ENCODE measurements at regions not wholly inside any gene's neighbourhood (a gene's known extent, or its start where the extent isn't known, plus 50 kb on each side); places are given as distances from the start of the nearest gene placed in this dataset.

DNA sequence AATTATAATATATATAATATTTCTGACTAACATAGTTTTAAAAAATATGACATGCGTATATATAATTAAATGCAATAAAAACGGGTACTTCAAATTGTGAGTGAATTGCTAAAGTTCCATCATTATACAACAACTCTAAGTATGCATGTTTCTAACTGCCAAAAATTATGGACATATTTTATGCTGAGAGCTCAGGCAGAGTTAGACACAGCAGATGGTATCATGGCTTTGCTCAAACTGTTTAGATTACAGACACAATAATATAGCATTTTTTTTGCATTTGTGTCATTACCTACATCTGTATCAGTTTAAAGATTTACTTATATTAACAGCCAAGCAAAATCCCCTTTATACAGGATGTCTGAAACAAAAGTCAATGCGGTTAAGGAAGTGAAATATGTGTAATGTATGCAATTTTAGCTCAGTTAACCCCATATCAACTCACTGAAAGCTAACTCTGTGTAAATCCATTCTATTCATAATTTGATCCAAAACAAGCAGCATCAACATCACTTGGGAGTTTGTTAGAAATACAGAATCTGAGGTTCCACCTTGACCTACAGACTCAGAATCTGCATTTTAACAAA is 119.1 kb upstream of the CNKSR2 start:
- no peak overlapping the region for H3K9ac ChIP-seq (ENCODE audit: insufficient read depth, low read length)
- H3K79me2 ChIP-seq (ENCODE audit: control insufficient read depth, insufficient read depth, low read length), result no peaks in the 10 kb centered on the region
- H3K4me2 ChIP-seq (ENCODE audit: extremely low read depth, insufficient read depth, low read length), result no peak overlapping the region
- DNase-seq (ENCODE audit: low read depth in 2 of 2), result no peak
- no peak overlapping the region for H3K4me3 ChIP-seq (replicated peaks in 1 of 4; ENCODE audit: control extremely low read depth in 1 of 4, insufficient read depth in 1 of 4, low read depth in 3 of 4, low read length in 4 of 4)
- no peaks in the 10 kb centered on the region for H3K9me3 ChIP-seq (ENCODE audit: control insufficient read depth, insufficient read depth, low read depth, low read length)
- no peak overlapping the region for H2AFZ ChIP-seq (ENCODE audit: low read length)
- no peaks in the 10 kb centered on the region for H3K36me3 ChIP-seq (ENCODE audit: control insufficient read depth, insufficient read depth, low read length)
- no peak for TF ChIP-seq EZH2 (IDR thresholded peaks at IDR 0.05; ENCODE audit: low read length, missing control alignments)
- TF ChIP-seq, protein P1, sequence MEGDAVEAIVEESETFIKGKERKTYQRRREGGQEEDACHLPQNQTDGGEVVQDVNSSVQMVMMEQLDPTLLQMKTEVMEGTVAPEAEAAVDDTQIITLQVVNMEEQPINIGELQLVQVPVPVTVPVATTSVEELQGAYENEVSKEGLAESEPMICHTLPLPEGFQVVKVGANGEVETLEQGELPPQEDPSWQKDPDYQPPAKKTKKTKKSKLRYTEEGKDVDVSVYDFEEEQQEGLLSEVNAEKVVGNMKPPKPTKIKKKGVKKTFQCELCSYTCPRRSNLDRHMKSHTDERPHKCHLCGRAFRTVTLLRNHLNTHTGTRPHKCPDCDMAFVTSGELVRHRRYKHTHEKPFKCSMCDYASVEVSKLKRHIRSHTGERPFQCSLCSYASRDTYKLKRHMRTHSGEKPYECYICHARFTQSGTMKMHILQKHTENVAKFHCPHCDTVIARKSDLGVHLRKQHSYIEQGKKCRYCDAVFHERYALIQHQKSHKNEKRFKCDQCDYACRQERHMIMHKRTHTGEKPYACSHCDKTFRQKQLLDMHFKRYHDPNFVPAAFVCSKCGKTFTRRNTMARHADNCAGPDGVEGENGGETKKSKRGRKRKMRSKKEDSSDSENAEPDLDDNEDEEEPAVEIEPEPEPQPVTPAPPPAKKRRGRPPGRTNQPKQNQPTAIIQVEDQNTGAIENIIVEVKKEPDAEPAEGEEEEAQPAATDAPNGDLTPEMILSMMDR (conservative IDR thresholded peaks at IDR 0.05 in 1 of 2, IDR thresholded peaks at IDR 0.05 in 1 of 2; ENCODE audit: low read depth in 1 of 2, low read length in 2 of 2), result no peak
- H3K27ac ChIP-seq (ENCODE audit: insufficient read depth, low read length), result no peak overlapping the region
- no peaks in the 10 kb centered on the region for H4K20me1 ChIP-seq (ENCODE audit: control insufficient read depth, extremely low read depth, insufficient read depth, low read length)
- no peaks in the 10 kb centered on the region for H3K4me1 ChIP-seq (ENCODE audit: control insufficient read depth, extremely low read depth, insufficient read depth, low read length)
- no peaks in the 10 kb centered on the region for H3K27me3 ChIP-seq (ENCODE audit: control insufficient read depth, insufficient read depth, low read length)

DNA sequence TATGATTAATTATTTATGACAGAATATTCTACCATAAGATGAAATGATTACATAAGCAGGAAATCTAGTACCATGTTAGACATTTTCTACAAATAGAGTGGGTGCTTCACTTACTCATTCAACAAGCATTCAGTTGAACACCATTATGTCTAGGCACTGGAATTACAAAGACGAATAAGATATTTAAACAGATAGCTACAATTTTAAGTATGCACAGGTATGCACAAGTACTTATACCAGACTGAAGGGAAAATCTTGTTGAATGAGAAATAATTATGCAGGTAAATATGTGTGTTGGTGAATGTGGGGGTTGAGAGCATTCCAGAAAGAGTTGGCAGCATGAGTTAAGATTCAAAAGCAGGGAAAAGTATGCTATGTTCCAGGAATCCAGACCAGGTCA is 107.3 kb upstream of the CNKSR2 start:
- DNase-seq (ENCODE audit: low read depth in 2 of 2), result no peak
- no peaks in the 10 kb centered on the region for H3K27me3 ChIP-seq (ENCODE audit: control insufficient read depth, insufficient read depth, low read length)
- no peaks in the 10 kb centered on the region for H3K79me2 ChIP-seq (ENCODE audit: control insufficient read depth, insufficient read depth, low read length)
- no peaks in the 10 kb centered on the region for H3K9me3 ChIP-seq (ENCODE audit: control insufficient read depth, insufficient read depth, low read depth, low read length)
- no peaks in the 10 kb centered on the region for H3K36me3 ChIP-seq (ENCODE audit: control insufficient read depth, insufficient read depth, low read length)
- TF ChIP-seq, protein P1 (conservative IDR thresholded peaks at IDR 0.05 in 1 of 2, IDR thresholded peaks at IDR 0.05 in 1 of 2; ENCODE audit: low read depth in 1 of 2, low read length in 2 of 2), result no peak
- TF ChIP-seq EZH2 (IDR thresholded peaks at IDR 0.05; ENCODE audit: low read length, missing control alignments), result no peak
- H2AFZ ChIP-seq (ENCODE audit: low read length), result no peak overlapping the region
- H3K4me3 ChIP-seq (replicated peaks in 1 of 4; ENCODE audit: control extremely low read depth in 1 of 4, insufficient read depth in 1 of 4, low read depth in 3 of 4, low read length in 4 of 4), result no peak overlapping the region
- H3K27ac ChIP-seq (ENCODE audit: insufficient read depth, low read length), result no peak overlapping the region
- H3K4me1 ChIP-seq (ENCODE audit: control insufficient read depth, extremely low read depth, insufficient read depth, low read length), result no peaks in the 10 kb centered on the region
- no peak overlapping the region for H3K9ac ChIP-seq (ENCODE audit: insufficient read depth, low read length)
- no peaks in the 10 kb centered on the region for H4K20me1 ChIP-seq (ENCODE audit: control insufficient read depth, extremely low read depth, insufficient read depth, low read length)
- H3K4me2 ChIP-seq (ENCODE audit: extremely low read depth, insufficient read depth, low read length), result no peak overlapping the region

DNA sequence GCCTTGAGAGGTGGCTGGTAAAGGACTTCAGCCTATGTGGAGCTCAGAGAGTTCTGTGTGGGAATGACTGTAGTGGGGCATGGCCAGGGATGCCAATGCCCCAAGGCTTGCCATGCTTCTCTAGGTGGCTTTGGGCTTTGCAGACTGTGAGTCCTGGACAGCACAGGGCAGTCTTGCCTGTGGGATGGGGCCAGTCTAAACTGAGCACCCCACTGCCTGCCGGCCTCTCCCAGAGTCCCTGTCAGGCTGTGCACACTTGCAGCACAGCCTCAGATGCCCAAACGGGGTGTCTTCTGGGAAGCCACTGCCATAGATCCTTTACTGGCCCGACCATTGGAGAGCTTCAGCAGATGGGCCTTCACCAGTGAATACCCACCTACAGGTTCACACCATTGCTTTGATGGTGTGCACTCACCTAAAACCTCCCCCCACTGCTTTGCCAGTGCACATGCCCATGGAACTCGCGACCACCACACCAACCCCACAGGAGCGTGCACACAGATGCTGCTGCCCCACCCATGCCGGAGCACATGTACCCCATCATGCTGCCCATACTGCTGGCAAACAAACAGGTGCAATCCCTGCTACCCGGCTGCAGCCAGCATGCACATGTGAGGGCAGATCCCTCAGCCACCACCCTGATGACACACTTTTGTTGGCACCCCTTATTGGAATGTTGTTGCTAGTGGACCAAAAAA is 97.3 kb upstream of the CNKSR2 start:
- H4K20me1 ChIP-seq (ENCODE audit: control insufficient read depth, extremely low read depth, insufficient read depth, low read length), result no peaks in the 10 kb centered on the region
- no peak overlapping the region for H3K4me2 ChIP-seq (ENCODE audit: extremely low read depth, insufficient read depth, low read length)
- H3K9me3 ChIP-seq (ENCODE audit: control insufficient read depth, insufficient read depth, low read depth, low read length), result no peaks in the 10 kb centered on the region
- no peak overlapping the region for H3K27ac ChIP-seq (ENCODE audit: insufficient read depth, low read length)
- no peak for DNase-seq (ENCODE audit: low read depth in 2 of 2)
- no peaks in the 10 kb centered on the region for H3K36me3 ChIP-seq (ENCODE audit: control insufficient read depth, insufficient read depth, low read length)
- no peak overlapping the region for H3K4me3 ChIP-seq (replicated peaks in 1 of 4; ENCODE audit: control extremely low read depth in 1 of 4, insufficient read depth in 1 of 4, low read depth in 3 of 4, low read length in 4 of 4)
- no peaks in the 10 kb centered on the region for H3K27me3 ChIP-seq (ENCODE audit: control insufficient read depth, insufficient read depth, low read length)
- H2AFZ ChIP-seq (ENCODE audit: low read length), result no peak overlapping the region
- H3K79me2 ChIP-seq (ENCODE audit: control insufficient read depth, insufficient read depth, low read length), result no peaks in the 10 kb centered on the region
- TF ChIP-seq EZH2 (IDR thresholded peaks at IDR 0.05; ENCODE audit: low read length, missing control alignments), result no peak
- TF ChIP-seq, protein P1 (conservative IDR thresholded peaks at IDR 0.05 in 1 of 2, IDR thresholded peaks at IDR 0.05 in 1 of 2; ENCODE audit: low read depth in 1 of 2, low read length in 2 of 2), result no peak
- H3K9ac ChIP-seq (ENCODE audit: insufficient read depth, low read length), result no peak overlapping the region
- H3K4me1 ChIP-seq (ENCODE audit: control insufficient read depth, extremely low read depth, insufficient read depth, low read length), result no peaks in the 10 kb centered on the region

Data from fibroblast of lung (primary cell).